GM06990 (cell line): ENCODE measurements at regions not wholly inside any gene's neighbourhood (a gene's known extent, or its start where the extent isn't known, plus 50 kb on each side); places are given as distances from the start of the nearest gene placed in this dataset.

Source experiments
- DNase-seq: peaks from one replicate; pipeline ENCODE4 v3.0.0-alpha.2; 2011; ENCODE audit not compliant: insufficient read length; ENCODE audit errors: extremely low read depth
- H3K27me3 ChIP-seq: replicated peaks from 2 replicates; pipeline ENCODE4 v1.6.0; 2011; ENCODE audit warnings: low read length; ENCODE audit not compliant: control insufficient read depth, insufficient read depth
- H3K36me3 ChIP-seq: 2 replicates; pipeline ENCODE4 v1.5.1; 2011; ENCODE audit warnings: low read length; ENCODE audit not compliant: control insufficient read depth, insufficient read depth
- H3K4me3 ChIP-seq: replicated peaks from 2 replicates; pipeline ENCODE4 v1.5.1; 2011; ENCODE audit warnings: low read depth, mild to moderate bottlenecking, control low read depth, low read length
- CTCF ChIP-seq: IDR thresholded peaks from 2 replicates; pipeline ENCODE4 v1.5.1; 2011; ENCODE audit warnings: low read length, control low read depth, mild to moderate bottlenecking, inconsistent platforms; ENCODE audit not compliant: insufficient read depth, poor library complexity, severe bottlenecking

GRCh38 chr16:9533042-9533441, 441.6 kb downstream of the HAPSTR1 start:
- Histone ChIP-seq H3K36me3 (no peaks in the 10 kb centered on the region), H3K27me3 (no peaks in the 10 kb centered on the region), H3K4me3 (no peak overlapping the region)
- DNase-seq = no peak
- TF ChIP-seq CTCF = no peak

GRCh38 chr16:9534759-9535158, 443.3 kb downstream of the HAPSTR1 start:
- DNase-seq = no peak
- H3K27me3 ChIP-seq = no peaks in the 10 kb centered on the region
- H3K36me3 ChIP-seq = no peaks in the 10 kb centered on the region
- no peak for TF ChIP-seq CTCF
- no peak overlapping the region for H3K4me3 ChIP-seq

- H3K27me3 ChIP-seq = no peaks in the 10 kb centered on the region
- no peaks in the 10 kb centered on the region for H3K36me3 ChIP-seq
- no peak for TF ChIP-seq CTCF
- no peak overlapping the region for H3K4me3 ChIP-seq
- no peak for DNase-seq
Observed at GRCh38 chr16:9536905-9537304, 445.5 kb downstream of the HAPSTR1 start.

- no peaks in the 10 kb centered on the region for H3K36me3 ChIP-seq
- DNase-seq = no peak
- H3K4me3 ChIP-seq = no peak overlapping the region
- TF ChIP-seq CTCF = no peak
- no peaks in the 10 kb centered on the region for H3K27me3 ChIP-seq
Observed at GRCh38 chr16:9539346-9539745, 447.9 kb downstream of the HAPSTR1 start.

GRCh38 chr16:9541723-9542122, 450.3 kb downstream of the HAPSTR1 start:
- Histone ChIP-seq H3K27me3 (no peaks in the 10 kb centered on the region), H3K4me3 (no peak overlapping the region), H3K36me3 (no peaks in the 10 kb centered on the region)
- no peak for DNase-seq
- no peak for TF ChIP-seq CTCF

GRCh38 chr16:9542165-9542755, 450.8 kb downstream of the HAPSTR1 start:
- no peak for TF ChIP-seq CTCF
- no peak for DNase-seq
- H3K4me3 ChIP-seq = no peak overlapping the region
- H3K27me3 ChIP-seq = no peaks in the 10 kb centered on the region
- H3K36me3 ChIP-seq = no peaks in the 10 kb centered on the region
